HepG2 (cell line): ENCODE measurements at regions not wholly inside any gene's neighbourhood (a gene's known extent, or its start where the extent isn't known, plus 50 kb on each side); places are given as distances from the start of the nearest gene placed in this dataset.

ENCODE experiments used
- ETV6 ChIP-seq: sonication (generic); formaldehyde crosslinking; conservative IDR thresholded peaks from 2 replicates; pipeline ENCODE4 v1.4.0; 2020; ENCODE audit warnings: missing genetic modification reagents
- FOXC1 ChIP-seq: sonication (generic); formaldehyde crosslinking; IDR thresholded peaks from 2 replicates; pipeline ENCODE4 v1.8.0; 2022; ENCODE audit warnings: mild to moderate bottlenecking, missing genetic modification reagents, borderline replicate concordance
- HOXA7 ChIP-seq: sonication (generic); formaldehyde crosslinking; IDR thresholded peaks from 2 replicates; pipeline ENCODE4 v1.8.1; 2022; ENCODE audit warnings: mild to moderate bottlenecking, missing genetic modification reagents, moderate library complexity
- MAZ ChIP-seq, 2 experiments: sonication (generic) in 1 of 2; formaldehyde crosslinking in 1 of 2; IDR thresholded peaks; 2 replicates each; pipeline versions ENCODE4 v1.5.0 to v1.6.1; 2012 to 2020; ENCODE audit warnings: low read depth in 2 of 2, mild to moderate bottlenecking in 2 of 2, borderline replicate concordance in 1 of 2, improper control_type of control experiment in 1 of 2, low read length in 1 of 2, missing genetic modification reagents in 1 of 2, moderate library complexity in 1 of 2
- NFE2 ChIP-seq: sonication (generic); formaldehyde crosslinking; IDR thresholded peaks from 2 replicates; pipeline ENCODE4 v1.4.0; 2020; ENCODE audit warnings: missing genetic modification reagents
- ZNF274 ChIP-seq: sonication (generic); formaldehyde crosslinking; IDR thresholded peaks from 2 replicates; pipeline ENCODE4 v1.5.1; 2020; ENCODE audit warnings: mild to moderate bottlenecking, missing genetic modification reagents
- TF ChIP-seq, protein P1 (sequence below): sonication (generic); formaldehyde crosslinking; IDR thresholded peaks from 2 replicates; pipeline ENCODE4 v1.5.0; 2020; ENCODE audit warnings: mild to moderate bottlenecking, missing genetic modification reagents, moderate library complexity
- TF ChIP-seq, protein P2 (sequence below): sonication (generic); formaldehyde crosslinking; IDR thresholded peaks from 2 replicates; pipeline ENCODE4 v1.4.0; 2020; ENCODE audit warnings: missing genetic modification reagents
- TF ChIP-seq, protein P3 (sequence below), 2 experiments: sonication (generic) in 1 of 2; formaldehyde crosslinking in 1 of 2; IDR thresholded peaks; 2 replicates each; pipeline versions ENCODE4 v1.5.1 to v1.6.1; 2011 to 2020; ENCODE audit warnings: borderline replicate concordance in 1 of 2, low read depth in 1 of 2, low read length in 1 of 2, mild to moderate bottlenecking in 1 of 2, missing genetic modification reagents in 1 of 2, moderate library complexity in 1 of 2
- TF ChIP-seq, protein P4 (sequence below): sonication (generic); formaldehyde crosslinking; IDR thresholded peaks from 2 replicates; pipeline ENCODE4 v1.4.0; 2020; ENCODE audit warnings: mild to moderate bottlenecking, missing genetic modification reagents

DNA sequence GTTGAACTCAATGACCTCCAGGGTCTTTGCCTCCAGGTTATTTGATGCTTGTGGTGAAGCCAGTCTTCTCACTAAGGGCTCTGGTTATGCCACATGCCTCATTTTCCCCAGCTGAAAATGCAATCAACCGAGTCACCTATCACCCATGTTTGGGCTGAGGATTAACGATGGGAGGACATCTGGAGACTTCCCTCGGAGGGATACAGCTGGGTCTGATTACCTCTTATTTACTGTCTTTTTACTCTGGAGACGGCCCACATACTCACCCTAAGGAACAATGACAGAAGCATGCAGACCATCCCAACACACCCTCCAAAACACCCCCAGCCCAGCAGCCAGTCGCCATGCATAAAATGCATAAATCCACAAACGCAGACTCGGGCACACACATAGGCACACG lies 187.4 kb downstream of the OPA1 start:
- TF ChIP-seq, protein P1, sequence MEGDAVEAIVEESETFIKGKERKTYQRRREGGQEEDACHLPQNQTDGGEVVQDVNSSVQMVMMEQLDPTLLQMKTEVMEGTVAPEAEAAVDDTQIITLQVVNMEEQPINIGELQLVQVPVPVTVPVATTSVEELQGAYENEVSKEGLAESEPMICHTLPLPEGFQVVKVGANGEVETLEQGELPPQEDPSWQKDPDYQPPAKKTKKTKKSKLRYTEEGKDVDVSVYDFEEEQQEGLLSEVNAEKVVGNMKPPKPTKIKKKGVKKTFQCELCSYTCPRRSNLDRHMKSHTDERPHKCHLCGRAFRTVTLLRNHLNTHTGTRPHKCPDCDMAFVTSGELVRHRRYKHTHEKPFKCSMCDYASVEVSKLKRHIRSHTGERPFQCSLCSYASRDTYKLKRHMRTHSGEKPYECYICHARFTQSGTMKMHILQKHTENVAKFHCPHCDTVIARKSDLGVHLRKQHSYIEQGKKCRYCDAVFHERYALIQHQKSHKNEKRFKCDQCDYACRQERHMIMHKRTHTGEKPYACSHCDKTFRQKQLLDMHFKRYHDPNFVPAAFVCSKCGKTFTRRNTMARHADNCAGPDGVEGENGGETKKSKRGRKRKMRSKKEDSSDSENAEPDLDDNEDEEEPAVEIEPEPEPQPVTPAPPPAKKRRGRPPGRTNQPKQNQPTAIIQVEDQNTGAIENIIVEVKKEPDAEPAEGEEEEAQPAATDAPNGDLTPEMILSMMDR (CRISPR knock-in tag), result no peak
- TF ChIP-seq NFE2 (CRISPR knock-in tag) (no peak), ZNF274 (CRISPR knock-in tag) (no peak), HOXA7 (CRISPR knock-in tag) (no peak), ETV6 (CRISPR knock-in tag) (no peak), MAZ (IDR thresholded peaks at IDR 0.05; ENCODE audit: borderline replicate concordance, low read depth, low read length) (no peak), MAZ (CRISPR knock-in tag; IDR thresholded peaks at IDR 0.05; ENCODE audit: low read depth) (no peak), FOXC1 (no peak)
- TF ChIP-seq, protein P2, sequence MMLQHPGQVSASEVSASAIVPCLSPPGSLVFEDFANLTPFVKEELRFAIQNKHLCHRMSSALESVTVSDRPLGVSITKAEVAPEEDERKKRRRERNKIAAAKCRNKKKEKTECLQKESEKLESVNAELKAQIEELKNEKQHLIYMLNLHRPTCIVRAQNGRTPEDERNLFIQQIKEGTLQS (CRISPR knock-in tag), result no peak
- TF ChIP-seq, protein P3, sequence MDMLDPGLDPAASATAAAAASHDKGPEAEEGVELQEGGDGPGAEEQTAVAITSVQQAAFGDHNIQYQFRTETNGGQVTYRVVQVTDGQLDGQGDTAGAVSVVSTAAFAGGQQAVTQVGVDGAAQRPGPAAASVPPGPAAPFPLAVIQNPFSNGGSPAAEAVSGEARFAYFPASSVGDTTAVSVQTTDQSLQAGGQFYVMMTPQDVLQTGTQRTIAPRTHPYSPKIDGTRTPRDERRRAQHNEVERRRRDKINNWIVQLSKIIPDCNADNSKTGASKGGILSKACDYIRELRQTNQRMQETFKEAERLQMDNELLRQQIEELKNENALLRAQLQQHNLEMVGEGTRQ (IDR thresholded peaks at IDR 0.05; ENCODE audit: low read depth, low read length), result no peak
- TF ChIP-seq, protein P3 (CRISPR knock-in tag; IDR thresholded peaks at IDR 0.05; ENCODE audit: borderline replicate concordance), result no peak
- TF ChIP-seq, protein P4, sequence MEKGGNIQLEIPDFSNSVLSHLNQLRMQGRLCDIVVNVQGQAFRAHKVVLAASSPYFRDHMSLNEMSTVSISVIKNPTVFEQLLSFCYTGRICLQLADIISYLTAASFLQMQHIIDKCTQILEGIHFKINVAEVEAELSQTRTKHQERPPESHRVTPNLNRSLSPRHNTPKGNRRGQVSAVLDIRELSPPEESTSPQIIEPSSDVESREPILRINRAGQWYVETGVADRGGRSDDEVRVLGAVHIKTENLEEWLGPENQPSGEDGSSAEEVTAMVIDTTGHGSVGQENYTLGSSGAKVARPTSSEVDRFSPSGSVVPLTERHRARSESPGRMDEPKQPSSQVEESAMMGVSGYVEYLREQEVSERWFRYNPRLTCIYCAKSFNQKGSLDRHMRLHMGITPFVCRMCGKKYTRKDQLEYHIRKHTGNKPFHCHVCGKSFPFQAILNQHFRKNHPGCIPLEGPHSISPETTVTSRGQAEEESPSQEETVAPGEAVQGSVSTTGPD (CRISPR knock-in tag), result no peak
